ENCODE measurements at regions not wholly inside any gene's neighbourhood (a gene's known extent, or its start where the extent isn't known, plus 50 kb on each side); places are given as distances from the start of the nearest gene placed in this dataset.

GRCh38 chr3:176699288-176699687 is 498.0 kb downstream of the TBL1XR1 start:
- WGBS, 2 donors = 46 to 72% methylated on average over 4 of the region's 4 CpGs
- intact Hi-C loops (cut with DNase I; ENCODE audit: low total_unique reads) = no loop called here
- TF ChIP-seq CTCF (IDR thresholded peaks at IDR 0.05) = no peak
- TF ChIP-seq POLR2A (IDR thresholded peaks at IDR 0.05) = no peak
- DNase-seq (ENCODE audit: low spot score in 2 of 2) = no peak
- H3K4me3 ChIP-seq (ENCODE audit: low read depth, poor library complexity, severe bottlenecking) = no peak overlapping the region

- 53 to 61% methylated on average over 9 of the region's 9 CpGs for WGBS, 2 donors
- intact Hi-C loops (cut with DNase I; ENCODE audit: low total_unique reads) = no loop called here
These were observed 499.9 kb downstream of the TBL1XR1 start for GRCh38 chr3:176697284-176697889.

GRCh38 chr3:176696816-176697215 is 500.5 kb downstream of the TBL1XR1 start:
- 51 to 57% methylated on average over 4 of the region's 4 CpGs for WGBS, 2 donors
- no peak for DNase-seq (ENCODE audit: low spot score in 2 of 2)
- TF ChIP-seq POLR2A (IDR thresholded peaks at IDR 0.05) (no peak), CTCF (IDR thresholded peaks at IDR 0.05) (no peak)
- H3K4me3 ChIP-seq (ENCODE audit: low read depth, poor library complexity, severe bottlenecking) = no peak overlapping the region
- intact Hi-C loops (cut with DNase I; ENCODE audit: low total_unique reads) = no loop called here

More at GRCh38 chr3:176697284-176697889, 499.9 kb downstream of the TBL1XR1 start:
- DNase-seq (ENCODE audit: low spot score in 2 of 2) = no peak
- H3K4me3 ChIP-seq (ENCODE audit: low read depth, poor library complexity, severe bottlenecking) = no peak overlapping the region
- TF ChIP-seq POLR2A (IDR thresholded peaks at IDR 0.05) = no peak
- no peak for TF ChIP-seq CTCF (IDR thresholded peaks at IDR 0.05)

- no peak for DNase-seq (ENCODE audit: low spot score in 2 of 2)
- TF ChIP-seq POLR2A (IDR thresholded peaks at IDR 0.05) (no peak), CTCF (IDR thresholded peaks at IDR 0.05) (no peak)
- intact Hi-C loops (cut with DNase I; ENCODE audit: low total_unique reads) = no loop called here
- 83 to 92% methylated on average over 4 of the region's 4 CpGs for WGBS, 2 donors
- H3K4me3 ChIP-seq (ENCODE audit: low read depth, poor library complexity, severe bottlenecking) = no peak overlapping the region
These were observed 504.1 kb downstream of the TBL1XR1 start for GRCh38 chr3:176692966-176693785.

GRCh38 chr3:176692199-176692965 is 504.9 kb downstream of the TBL1XR1 start:
- TF ChIP-seq CTCF (IDR thresholded peaks at IDR 0.05) = no peak
- no peak for TF ChIP-seq POLR2A (IDR thresholded peaks at IDR 0.05)
- no peak for DNase-seq (ENCODE audit: low spot score in 2 of 2)
- no peak overlapping the region for H3K4me3 ChIP-seq (ENCODE audit: low read depth, poor library complexity, severe bottlenecking)
- intact Hi-C loops (cut with DNase I; ENCODE audit: low total_unique reads) = no loop called here
- 76% methylated on average over 8 of the region's 8 CpGs for WGBS, 2 donors

Measured in lower leg skin (tissue), 4 donors.